Keratinocyte (primary cell): ENCODE measurements at regions not wholly inside any gene's neighbourhood (a gene's known extent, or its start where the extent isn't known, plus 50 kb on each side); places are given as distances from the start of the nearest gene placed in this dataset.

Experiments
- DNase-seq: peaks from one replicate; pipeline ENCODE4 v3.0.0-alpha.2; 2011; ENCODE audit warnings: low read depth, missing footprints, low spot score
- FAIRE-seq: peaks from 2 replicates; lab custom pipeline; 2011; peaks lifted over from hg19 to GRCh38; lab: Jason Lieb, UNC
- H2AFZ ChIP-seq: 2 replicates; pipeline ENCODE4 v1.6.0; 2012; ENCODE audit warnings: low read length, control low read depth, inconsistent platforms; ENCODE audit not compliant: control insufficient read depth
- H3K27ac ChIP-seq: 2 replicates; pipeline ENCODE4 v1.5.1; 2011; ENCODE audit warnings: low read length; ENCODE audit not compliant: control insufficient read depth, insufficient read depth
- H3K27me3 ChIP-seq: 3 replicates; pipeline ENCODE4 v1.6.0; 2011; ENCODE audit warnings: low read length; ENCODE audit not compliant: control insufficient read depth, insufficient read depth; ENCODE audit errors: extremely low read depth
- H3K36me3 ChIP-seq, 2 experiments: 2 replicates in 1 of 2; 3 replicates in 1 of 2; pipeline ENCODE4 v1.5.1; 2011; ENCODE audit warnings: low read length in 2 of 2, mild to moderate bottlenecking in 1 of 2; ENCODE audit not compliant: control insufficient read depth in 2 of 2, insufficient read depth in 2 of 2; ENCODE audit errors: extremely low read depth in 1 of 2
- H3K4me1 ChIP-seq: 3 replicates; pipeline ENCODE4 v1.5.1; 2011; ENCODE audit warnings: low read length; ENCODE audit not compliant: control insufficient read depth, insufficient read depth; ENCODE audit errors: extremely low read depth
- H3K4me2 ChIP-seq: 3 replicates; pipeline ENCODE4 v1.6.0; 2011; ENCODE audit warnings: low read depth, low read length; ENCODE audit not compliant: control insufficient read depth, insufficient read depth; ENCODE audit errors: extremely low read depth
- H3K4me3 ChIP-seq, 3 experiments: fragments of 200-600 bp in 1 of 3; sonication (generic) in 1 of 3; 2 replicates in 2 of 3; 3 replicates in 1 of 3; pipeline ENCODE4 v1.5.1; 2011 to 2016; ENCODE audit warnings: low read length in 3 of 3, mild to moderate bottlenecking in 3 of 3, control low read depth in 2 of 3, inconsistent platforms in 1 of 3, low read depth in 1 of 3, mixed read lengths in 1 of 3, mixed run types in 1 of 3, moderate library complexity in 1 of 3; ENCODE audit not compliant: control insufficient read depth in 2 of 3, insufficient read depth in 2 of 3; ENCODE audit errors: extremely low read depth in 1 of 3
- H3K79me2 ChIP-seq: 2 replicates; pipeline ENCODE4 v1.6.0; 2012; ENCODE audit warnings: low read length; ENCODE audit not compliant: control insufficient read depth, insufficient read depth
- H3K9ac ChIP-seq: 3 replicates; pipeline ENCODE4 v1.6.0; 2011; ENCODE audit warnings: low read length; ENCODE audit not compliant: control insufficient read depth, insufficient read depth; ENCODE audit errors: extremely low read depth
- H3K9me1 ChIP-seq: 3 replicates; pipeline ENCODE4 v1.6.0; 2011; ENCODE audit warnings: low read length; ENCODE audit not compliant: control insufficient read depth, insufficient read depth; ENCODE audit errors: extremely low read depth
- H3K9me3 ChIP-seq: 2 replicates; pipeline ENCODE4 v1.5.1; 2012; ENCODE audit warnings: low read depth, low read length; ENCODE audit not compliant: control insufficient read depth
- H4K20me1 ChIP-seq: 3 replicates; pipeline ENCODE4 v1.6.0; 2011; ENCODE audit warnings: low read length; ENCODE audit not compliant: control insufficient read depth, insufficient read depth; ENCODE audit errors: extremely low read depth
- EZH2 ChIP-seq: IDR thresholded peaks from one replicate; pipeline ENCODE4 v1.6.1; 2012; ENCODE audit warnings: inconsistent platforms, mild to moderate bottlenecking, low read length, moderate library complexity
- dilution Hi-C: fragments of 300-500 bp; cut with MboI; formaldehyde crosslinking; loops from one replicate; pipeline ENCODE4 v1.7.0; 2020; ENCODE audit warnings: low sequenced_read_pairs; ENCODE audit not compliant: extremely low pct_ligation_motif_present
- TF ChIP-seq, protein P1 (sequence below), 3 experiments: IDR thresholded peaks in 1 of 3; conservative IDR thresholded peaks in 1 of 3; optimal IDR thresholded peaks in 1 of 3; 2 replicates in 2 of 3; 3 replicates in 1 of 3; pipeline versions ENCODE3 to v1.5.1; 2011; ENCODE audit warnings: low read length in 3 of 3, mild to moderate bottlenecking in 3 of 3, moderate library complexity in 2 of 3, control low read depth in 1 of 3, inconsistent platforms in 1 of 3; ENCODE audit not compliant: insufficient read depth in 2 of 3; ENCODE audit errors: extremely low read depth in 1 of 3

DNA sequence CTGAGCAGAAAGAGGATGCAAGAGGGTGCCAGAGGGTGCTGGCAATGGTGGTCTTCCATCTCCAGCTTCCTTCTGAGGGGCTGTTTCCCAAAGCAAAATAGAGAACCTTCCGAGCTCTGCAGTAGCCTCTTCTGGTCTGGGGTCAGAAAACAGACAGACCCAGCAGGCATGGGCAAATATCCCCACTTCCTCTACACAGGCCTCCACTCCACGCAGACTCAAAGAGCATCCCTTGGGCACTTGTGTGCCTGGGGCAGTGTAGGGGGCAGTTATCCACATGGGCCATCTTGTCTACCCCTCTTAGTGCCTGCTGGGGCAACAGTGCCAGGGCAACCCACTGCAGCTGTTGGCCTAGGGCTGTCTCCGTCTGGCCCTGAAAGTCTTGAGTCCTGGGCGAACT lies 231.9 kb downstream of the TTC8 start:
- Histone ChIP-seq H3K79me2 (no peaks in the 10 kb centered on the region), H3K9ac (no peak overlapping the region), H3K27ac (no peak overlapping the region), H4K20me1 (no peaks in the 10 kb centered on the region), H3K9me1 (no peaks in the 10 kb centered on the region), H3K4me2 (no peak overlapping the region), H3K9me3 (no peaks in the 10 kb centered on the region), H3K4me3 (no peak overlapping the region), H3K27me3 (no peaks in the 10 kb centered on the region), H2AFZ (no peak overlapping the region), H3K4me1 (no peaks in the 10 kb centered on the region), H3K36me3 (no peaks in the 10 kb centered on the region)
- DNase-seq (no peak), FAIRE-seq (no peak)
- dilution Hi-C loops, result no loop called here
- no peak for TF ChIP-seq EZH2
- TF ChIP-seq, protein P1, sequence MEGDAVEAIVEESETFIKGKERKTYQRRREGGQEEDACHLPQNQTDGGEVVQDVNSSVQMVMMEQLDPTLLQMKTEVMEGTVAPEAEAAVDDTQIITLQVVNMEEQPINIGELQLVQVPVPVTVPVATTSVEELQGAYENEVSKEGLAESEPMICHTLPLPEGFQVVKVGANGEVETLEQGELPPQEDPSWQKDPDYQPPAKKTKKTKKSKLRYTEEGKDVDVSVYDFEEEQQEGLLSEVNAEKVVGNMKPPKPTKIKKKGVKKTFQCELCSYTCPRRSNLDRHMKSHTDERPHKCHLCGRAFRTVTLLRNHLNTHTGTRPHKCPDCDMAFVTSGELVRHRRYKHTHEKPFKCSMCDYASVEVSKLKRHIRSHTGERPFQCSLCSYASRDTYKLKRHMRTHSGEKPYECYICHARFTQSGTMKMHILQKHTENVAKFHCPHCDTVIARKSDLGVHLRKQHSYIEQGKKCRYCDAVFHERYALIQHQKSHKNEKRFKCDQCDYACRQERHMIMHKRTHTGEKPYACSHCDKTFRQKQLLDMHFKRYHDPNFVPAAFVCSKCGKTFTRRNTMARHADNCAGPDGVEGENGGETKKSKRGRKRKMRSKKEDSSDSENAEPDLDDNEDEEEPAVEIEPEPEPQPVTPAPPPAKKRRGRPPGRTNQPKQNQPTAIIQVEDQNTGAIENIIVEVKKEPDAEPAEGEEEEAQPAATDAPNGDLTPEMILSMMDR (optimal IDR thresholded peaks at IDR 0.05 in 1 of 3, IDR thresholded peaks at IDR 0.05 in 1 of 3, conservative IDR thresholded peaks at IDR 0.05 in 1 of 3; ENCODE audit: extremely low read depth in 1 of 3, insufficient read depth in 2 of 3, low read length in 3 of 3), result no peak

DNA sequence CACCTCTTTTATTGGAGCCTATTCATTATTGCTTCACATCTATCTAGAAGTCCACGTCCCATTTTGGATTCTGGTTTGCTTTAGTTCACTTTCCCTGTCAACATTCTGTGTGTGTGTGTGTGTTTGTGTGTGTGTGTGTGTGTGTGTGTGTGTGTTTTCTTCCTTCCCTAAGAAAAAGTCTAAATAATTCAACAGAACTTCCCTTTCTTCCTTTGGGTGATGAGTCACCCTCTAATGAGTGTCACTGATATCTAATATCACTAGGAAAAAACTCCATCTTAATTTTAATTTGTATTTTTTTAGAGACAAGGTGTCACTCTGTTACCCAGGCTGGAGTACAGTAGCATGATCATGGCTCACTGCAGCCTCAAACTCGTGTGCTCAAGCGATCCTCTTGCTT lies 234.2 kb downstream of the TTC8 start:
- no peak for TF ChIP-seq EZH2
- TF ChIP-seq, protein P1 (optimal IDR thresholded peaks at IDR 0.05 in 1 of 3, IDR thresholded peaks at IDR 0.05 in 1 of 3, conservative IDR thresholded peaks at IDR 0.05 in 1 of 3; ENCODE audit: extremely low read depth in 1 of 3, insufficient read depth in 2 of 3, low read length in 3 of 3), result no peak
- H3K9me1 ChIP-seq, result no peaks in the 10 kb centered on the region
- no peaks in the 10 kb centered on the region for H3K4me1 ChIP-seq

More for the DNA sequence above, 234.2 kb downstream of the TTC8 start:
- no peaks in the 10 kb centered on the region for H4K20me1 ChIP-seq
- no peak for DNase-seq
- FAIRE-seq, result no peak
- no peaks in the 10 kb centered on the region for H3K27me3 ChIP-seq
- no peak overlapping the region for H3K27ac ChIP-seq
- H3K9me3 ChIP-seq, result no peaks in the 10 kb centered on the region
- no peak overlapping the region for H3K9ac ChIP-seq
- no peak overlapping the region for H3K4me2 ChIP-seq
- no peaks in the 10 kb centered on the region for H3K36me3 ChIP-seq
- H3K79me2 ChIP-seq, result no peaks in the 10 kb centered on the region
- dilution Hi-C loops, result no loop called here
- no peak overlapping the region for H3K4me3 ChIP-seq
- H2AFZ ChIP-seq, result no peak overlapping the region
